ENCODE measurements at regions not wholly inside any gene's neighbourhood (a gene's known extent, or its start where the extent isn't known, plus 50 kb on each side); places are given as distances from the start of the nearest gene placed in this dataset.

- TF ChIP-seq TAF1 (IDR thresholded peaks at IDR 0.05; ENCODE audit: borderline replicate concordance, insufficient read depth, low read length) (no peak), POLR2AphosphoS5 (IDR thresholded peaks at IDR 0.05; ENCODE audit: low read depth, low read length) (no peak)
These were observed 112.5 kb downstream of the LACC1 start for GRCh38 chr13:43992211-43992610.

Data from PFSK-1 (cell line).